OCI-LY1 (cell line): ENCODE measurements at regions not wholly inside any gene's neighbourhood (a gene's known extent, or its start where the extent isn't known, plus 50 kb on each side); places are given as distances from the start of the nearest gene placed in this dataset.

Source experiments
- H2AFZ ChIP-seq: fragments of 200-600 bp; sonication (generic), shearing (Covaris generic); 2 replicates; pipeline ENCODE4 v1.6.0; 2014; ENCODE audit warnings: antibody characterized with exemption, mild to moderate bottlenecking, low read length
- H3F3A ChIP-seq: fragments of 200-600 bp; sonication (generic), shearing (Covaris generic); 2 replicates; pipeline ENCODE4 v1.6.0; 2014; ENCODE audit warnings: mild to moderate bottlenecking, antibody characterized with exemption, low read length, moderate library complexity; ENCODE audit not compliant: insufficient read depth
- H3K27ac ChIP-seq: fragments of 200-600 bp; sonication (generic); 2 replicates; pipeline ENCODE4 v1.5.1; 2014; ENCODE audit warnings: low read length, mixed run types, mild to moderate bottlenecking, low read depth; ENCODE audit not compliant: poor library complexity, severe bottlenecking
- H3K27me3 ChIP-seq: fragments of 200-600 bp; sonication (generic); 2 replicates; pipeline ENCODE4 v1.6.0; 2014; ENCODE audit warnings: antibody characterized with exemption, mild to moderate bottlenecking, low read length, moderate library complexity; ENCODE audit not compliant: insufficient read depth
- H3K36me3 ChIP-seq: fragments of 200-600 bp; sonication (generic); 2 replicates; pipeline ENCODE4 v1.6.1; 2014; ENCODE audit warnings: mild to moderate bottlenecking, antibody characterized with exemption, low read length, moderate library complexity, mixed read lengths; ENCODE audit not compliant: insufficient read depth
- H3K4me1 ChIP-seq: fragments of 200-600 bp; sonication (generic); 2 replicates; pipeline ENCODE4 v1.5.1; 2014; ENCODE audit warnings: mild to moderate bottlenecking, low read length, moderate library complexity; ENCODE audit not compliant: insufficient read depth, severe bottlenecking
- H3K4me2 ChIP-seq: fragments of 200-600 bp; sonication (generic), shearing (Covaris generic); 2 replicates; pipeline ENCODE4 v1.6.1; 2014; ENCODE audit warnings: low read length
- H3K4me3 ChIP-seq: fragments of 200-600 bp; sonication (generic); 2 replicates; pipeline ENCODE4 v1.5.1; 2014; ENCODE audit warnings: low read length, low read depth, mild to moderate bottlenecking, mixed read lengths; ENCODE audit not compliant: poor library complexity, severe bottlenecking
- H3K79me2 ChIP-seq: fragments of 200-600 bp; shearing (Covaris generic); 2 replicates; pipeline ENCODE4 v1.6.1; 2016; ENCODE audit warnings: mixed run types, low read length, mixed read lengths; ENCODE audit not compliant: insufficient read depth
- H3K9ac ChIP-seq: fragments of 200-600 bp; sonication (generic), shearing (Covaris generic); 2 replicates; pipeline ENCODE4 v1.6.1; 2014; ENCODE audit warnings: mild to moderate bottlenecking, low read length, mixed read lengths
- H3K9me2 ChIP-seq: fragments of 200-600 bp; sonication (generic), shearing (Covaris generic); 2 replicates; pipeline ENCODE4 v1.6.1; 2014; ENCODE audit warnings: low read depth, mild to moderate bottlenecking, low read length, mixed read lengths
- H3K9me3 ChIP-seq: fragments of 200-600 bp; shearing (Covaris generic); 2 replicates; pipeline ENCODE4 v1.6.1; 2014; ENCODE audit warnings: low read length, mixed read lengths
- H4K20me1 ChIP-seq: fragments of 200-600 bp; sonication (generic), shearing (Covaris generic); 2 replicates; pipeline ENCODE4 v1.6.0; 2016; ENCODE audit warnings: mild to moderate bottlenecking, low read length; ENCODE audit not compliant: insufficient read depth
- EZH2 ChIP-seq: fragments of 200-600 bp; sonication (generic), shearing (Covaris generic); IDR thresholded peaks from 2 replicates; pipeline ENCODE4 v1.8.0; 2017; ENCODE audit warnings: borderline replicate concordance, mixed run types, mild to moderate bottlenecking, antibody characterized with exemption, low read length, moderate library complexity, mixed read lengths
- TF ChIP-seq, protein P1 (sequence below): fragments of 200-600 bp; sonication (generic), shearing (Covaris generic); IDR thresholded peaks from 2 replicates; pipeline ENCODE4 v1.5.1; 2017; ENCODE audit warnings: mild to moderate bottlenecking, antibody characterized with exemption, low read length, moderate library complexity, mixed read lengths

DNA sequence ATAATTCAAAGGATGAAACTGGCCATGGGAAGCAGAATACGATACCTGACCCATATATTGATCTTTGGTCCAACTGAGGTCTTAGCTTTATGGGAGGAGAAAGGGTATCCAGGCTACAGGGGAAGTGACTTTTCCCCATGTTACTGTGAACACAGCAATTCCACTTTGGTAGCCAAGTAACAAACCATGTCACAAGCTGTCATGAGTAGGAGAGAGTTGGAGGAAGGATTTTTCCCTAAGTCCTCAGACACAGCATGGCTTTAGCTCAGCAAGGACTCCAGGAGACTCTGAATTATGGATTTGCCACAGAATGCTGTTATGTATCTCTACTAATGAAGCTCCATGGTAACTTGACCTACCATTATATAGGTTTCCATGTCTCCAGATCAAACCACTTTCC is 56.5 kb upstream of the GNAO1 start:
- H3K9me3 ChIP-seq, result no peaks in the 10 kb centered on the region
- H4K20me1 ChIP-seq, result no peaks in the 10 kb centered on the region
- no peak overlapping the region for H3K27ac ChIP-seq
- H3K4me2 ChIP-seq, result no peak overlapping the region
- no peaks in the 10 kb centered on the region for H3K36me3 ChIP-seq
- H3K9ac ChIP-seq, result no peak overlapping the region
- H3K79me2 ChIP-seq, result no peaks in the 10 kb centered on the region
- H2AFZ ChIP-seq, result no peak overlapping the region
- TF ChIP-seq, protein P1, sequence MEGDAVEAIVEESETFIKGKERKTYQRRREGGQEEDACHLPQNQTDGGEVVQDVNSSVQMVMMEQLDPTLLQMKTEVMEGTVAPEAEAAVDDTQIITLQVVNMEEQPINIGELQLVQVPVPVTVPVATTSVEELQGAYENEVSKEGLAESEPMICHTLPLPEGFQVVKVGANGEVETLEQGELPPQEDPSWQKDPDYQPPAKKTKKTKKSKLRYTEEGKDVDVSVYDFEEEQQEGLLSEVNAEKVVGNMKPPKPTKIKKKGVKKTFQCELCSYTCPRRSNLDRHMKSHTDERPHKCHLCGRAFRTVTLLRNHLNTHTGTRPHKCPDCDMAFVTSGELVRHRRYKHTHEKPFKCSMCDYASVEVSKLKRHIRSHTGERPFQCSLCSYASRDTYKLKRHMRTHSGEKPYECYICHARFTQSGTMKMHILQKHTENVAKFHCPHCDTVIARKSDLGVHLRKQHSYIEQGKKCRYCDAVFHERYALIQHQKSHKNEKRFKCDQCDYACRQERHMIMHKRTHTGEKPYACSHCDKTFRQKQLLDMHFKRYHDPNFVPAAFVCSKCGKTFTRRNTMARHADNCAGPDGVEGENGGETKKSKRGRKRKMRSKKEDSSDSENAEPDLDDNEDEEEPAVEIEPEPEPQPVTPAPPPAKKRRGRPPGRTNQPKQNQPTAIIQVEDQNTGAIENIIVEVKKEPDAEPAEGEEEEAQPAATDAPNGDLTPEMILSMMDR, result no peak
- TF ChIP-seq EZH2, result no peak
- no peaks in the 10 kb centered on the region; the same call in 1 of the 2 replicates for H3K9me2 ChIP-seq
- no peaks in the 10 kb centered on the region for H3K4me1 ChIP-seq
- H3K4me3 ChIP-seq, result no peak overlapping the region
- H3K27me3 ChIP-seq, result no peaks in the 10 kb centered on the region
- H3F3A ChIP-seq, result no peaks in the 10 kb centered on the region

DNA sequence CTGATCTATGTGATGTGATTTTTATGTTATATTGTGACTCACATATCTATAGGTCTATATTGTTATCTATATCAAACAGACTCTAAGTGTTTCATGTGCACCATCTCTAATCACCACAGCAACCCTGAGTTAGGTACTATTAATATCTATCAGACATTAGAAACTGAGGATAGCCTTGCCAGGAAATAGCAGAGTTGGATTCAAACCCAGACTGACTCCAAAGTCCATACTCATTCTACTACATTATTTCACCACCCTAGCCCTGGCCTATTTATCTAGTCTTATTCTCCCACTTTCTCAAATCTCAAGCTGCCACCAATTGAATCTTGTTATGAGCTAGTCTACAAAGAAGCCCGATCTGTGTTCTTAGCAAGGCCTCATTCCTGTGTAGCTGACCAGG is 65.4 kb upstream of the GNAO1 start:
- Histone ChIP-seq H3K36me3 (no peaks in the 10 kb centered on the region), H3K4me1 (no peaks in the 10 kb centered on the region), H3K9me2 (no peaks in the 10 kb centered on the region; the same call in 1 of the 2 replicates), H3K9me3 (no peaks in the 10 kb centered on the region), H3K79me2 (no peaks in the 10 kb centered on the region), H3K27ac (no peak overlapping the region), H4K20me1 (no peaks in the 10 kb centered on the region), H3K4me2 (no peak overlapping the region), H3K27me3 (no peaks in the 10 kb centered on the region), H3F3A (no peaks in the 10 kb centered on the region), H2AFZ (no peak overlapping the region), H3K9ac (no peak overlapping the region), H3K4me3 (no peak overlapping the region)
- TF ChIP-seq, protein P1, result no peak
- TF ChIP-seq EZH2, result no peak

DNA sequence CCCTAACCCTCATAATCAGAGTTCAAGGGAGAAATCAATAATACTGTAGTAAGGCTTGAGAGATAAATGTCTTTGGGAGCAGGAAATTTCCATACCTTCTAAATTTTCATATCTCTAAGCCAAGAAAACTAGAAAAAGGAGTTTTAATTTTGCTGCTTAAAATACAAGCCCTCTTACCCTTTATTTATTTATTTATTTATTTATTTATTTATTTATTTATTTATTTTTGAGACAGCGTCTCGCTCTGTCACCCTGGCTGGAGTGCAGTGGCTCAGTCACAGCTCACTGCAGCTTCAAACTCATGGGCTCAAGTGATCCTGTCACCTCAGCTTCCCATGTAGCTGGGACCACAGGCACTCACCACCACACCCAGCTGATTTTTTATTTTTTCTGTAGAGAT is 69.0 kb upstream of the GNAO1 start:
- no peaks in the 10 kb centered on the region for H3F3A ChIP-seq
- H4K20me1 ChIP-seq, result no peaks in the 10 kb centered on the region
- no peaks in the 10 kb centered on the region for H3K36me3 ChIP-seq
- H3K79me2 ChIP-seq, result no peaks in the 10 kb centered on the region
- no peak overlapping the region for H3K4me2 ChIP-seq
- H3K9ac ChIP-seq, result no peak overlapping the region
- no peaks in the 10 kb centered on the region for H3K4me1 ChIP-seq
- no peaks in the 10 kb centered on the region for H3K9me2 ChIP-seq
- no peak overlapping the region for H3K4me3 ChIP-seq
- H3K27ac ChIP-seq, result no peak overlapping the region
- H3K27me3 ChIP-seq, result no peaks in the 10 kb centered on the region
- TF ChIP-seq, protein P1, result no peak
- TF ChIP-seq EZH2, result no peak
- H2AFZ ChIP-seq, result no peak overlapping the region
- H3K9me3 ChIP-seq, result no peaks in the 10 kb centered on the region
